ENCODE measurements at regions not wholly inside any gene's neighbourhood (a gene's known extent, or its start where the extent isn't known, plus 50 kb on each side); places are given as distances from the start of the nearest gene placed in this dataset.
"Not testable (repeated sequence)": the region's sequence is repeated elsewhere in the genome, so short reads cannot be mapped to it uniquely, and the experiment has no call there.

- Histone ChIP-seq H3K9me3 (peaks cover 0 to 8% (median 0%) of the 10 kb centered on the region in 3 donors), H3K4me3 (no peak overlapping the region), H3K27ac (no peak overlapping the region), H3K4me1 (no peaks in the 10 kb centered on the region), H3K27me3 (no peaks in the 10 kb centered on the region), H3K36me3 (no peaks in the 10 kb centered on the region)
- no peak for DNase-seq
- intact Hi-C loops (cut with DNase I; ENCODE audit: low total_unique reads) = no loop called here
- TF ChIP-seq CTCF (IDR thresholded peaks at IDR 0.05) = no peak
These were observed 580.2 kb upstream of the PTPRD start for GRCh38 chr9:11192993-11193392.

- Histone ChIP-seq H3K27me3 (no peaks in the 10 kb centered on the region), H3K4me3 (no peak overlapping the region), H3K36me3 (no peaks in the 10 kb centered on the region), H3K27ac (no peak overlapping the region), H3K9me3 (no peaks in the 10 kb centered on the region), H3K4me1 (no peaks in the 10 kb centered on the region)
- TF ChIP-seq CTCF (IDR thresholded peaks at IDR 0.05) = no peak
- intact Hi-C loops (cut with DNase I; ENCODE audit: low total_unique reads) = no loop called here
- no peak for DNase-seq
These were observed 581.4 kb upstream of the PTPRD start for GRCh38 chr9:11194246-11194645.

GRCh38 chr9:11196840-11197365, 584.1 kb upstream of the PTPRD start:
- H3K36me3 ChIP-seq; H3K27ac ChIP-seq; H3K4me1 ChIP-seq; intact Hi-C loops (cut with DNase I; ENCODE audit: low total_unique reads); H3K4me3 ChIP-seq; H3K27me3 ChIP-seq; DNase-seq; H3K9me3 ChIP-seq: not testable (repeated sequence)

- Histone ChIP-seq H3K4me1 (no peaks in the 10 kb centered on the region), H3K27me3 (no peaks in the 10 kb centered on the region), H3K27ac (no peak overlapping the region), H3K9me3 (no peaks in the 10 kb centered on the region), H3K36me3 (no peaks in the 10 kb centered on the region), H3K4me3 (no peak overlapping the region)
- DNase-seq = no peak
- intact Hi-C loops (cut with DNase I; ENCODE audit: low total_unique reads) = no loop called here
- no peak for TF ChIP-seq CTCF (IDR thresholded peaks at IDR 0.05)
These were observed 586.5 kb upstream of the PTPRD start for GRCh38 chr9:11199335-11199734.

GRCh38 chr9:11204521-11204920, 591.7 kb upstream of the PTPRD start:
- intact Hi-C loops (cut with DNase I; ENCODE audit: low total_unique reads) = no loop called here
- Histone ChIP-seq H3K27ac (no peak overlapping the region), H3K9me3 (no peaks in the 10 kb centered on the region), H3K4me1 (no peaks in the 10 kb centered on the region), H3K27me3 (no peaks in the 10 kb centered on the region), H3K4me3 (no peak overlapping the region), H3K36me3 (no peaks in the 10 kb centered on the region)
- DNase-seq = no peak
- TF ChIP-seq CTCF (IDR thresholded peaks at IDR 0.05) = no peak

- intact Hi-C loops (cut with DNase I; ENCODE audit: low total_unique reads) = no loop called here
- TF ChIP-seq CTCF (IDR thresholded peaks at IDR 0.05) = no peak
- H3K4me3 ChIP-seq = no peak overlapping the region
- no peak overlapping the region for H3K27ac ChIP-seq
- no peak for DNase-seq
- H3K4me1 ChIP-seq = no peaks in the 10 kb centered on the region
- no peaks in the 10 kb centered on the region for H3K27me3 ChIP-seq
- H3K9me3 ChIP-seq = no peaks in the 10 kb centered on the region
- H3K36me3 ChIP-seq = no peaks in the 10 kb centered on the region
These were observed 594.1 kb upstream of the PTPRD start for GRCh38 chr9:11206925-11207324.

All from tibial artery (tissue), 4 donors.